SW 1271 (cell line): ENCODE measurements at regions not wholly inside any gene's neighbourhood (a gene's known extent, or its start where the extent isn't known, plus 50 kb on each side); places are given as distances from the start of the nearest gene placed in this dataset.

Experiments
- DNase-seq, 2 experiments: peaks; one replicate each; lab custom pipeline; 2025; lab: John Stamatoyannopoulos, UW

GRCh38 chr15:36347272-36347858, 232.1 kb upstream of the CDIN1 start:
- no peak for DNase-seq

DNA sequence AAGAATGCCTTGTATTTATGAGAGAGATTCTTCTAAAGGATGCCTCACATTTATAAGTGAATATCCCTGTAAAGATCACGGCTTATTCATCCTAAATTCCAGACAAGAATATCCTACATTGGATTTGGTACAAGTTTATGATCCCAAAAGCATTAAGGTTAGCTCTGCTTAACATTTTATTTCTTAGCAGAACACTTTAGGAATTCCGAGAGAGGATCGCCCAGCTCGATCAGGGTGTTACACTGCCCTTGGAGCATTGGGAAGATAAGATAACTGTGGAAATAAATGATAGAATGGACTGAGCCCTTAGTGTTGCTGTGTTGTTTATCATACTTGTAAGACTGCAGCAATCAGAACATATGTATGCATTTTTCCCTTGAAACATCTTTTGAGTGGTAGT, 223.0 kb upstream of the CDIN1 start:
- DNase-seq, result no peak

DNA sequence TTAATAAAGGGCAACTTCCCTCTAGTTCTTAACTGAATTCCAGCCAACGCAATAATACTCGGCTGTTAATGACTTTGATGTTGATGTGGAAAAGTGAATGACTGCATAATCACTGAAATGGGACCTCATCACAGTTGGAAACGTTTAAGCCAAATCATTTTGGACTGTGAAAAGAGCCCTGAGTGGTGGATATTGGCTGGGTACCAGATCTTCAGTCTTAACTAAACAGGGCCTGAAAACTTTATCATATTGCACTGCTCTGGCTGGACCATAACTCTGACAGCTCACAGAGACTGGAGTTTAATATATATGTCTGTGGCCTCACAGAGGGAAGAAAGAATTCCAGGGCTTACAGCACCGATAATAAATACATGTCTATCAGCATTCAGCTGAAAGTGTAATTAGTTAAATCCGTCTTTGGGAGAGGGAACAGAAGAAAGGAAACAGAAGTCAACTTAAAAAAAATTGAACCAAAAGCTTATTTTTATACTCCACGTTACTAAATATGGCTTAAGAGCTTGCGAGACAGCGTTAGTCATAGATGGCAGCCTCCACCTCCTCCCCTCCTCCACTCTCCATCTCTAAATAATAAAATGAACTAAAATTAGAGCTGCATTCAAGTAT, 222.3 kb upstream of the CDIN1 start:
- no peak for DNase-seq

GRCh38 chr15:36358094-36358493, 221.3 kb upstream of the CDIN1 start:
- no peak for DNase-seq

- DNase-seq, result no peak
These were observed 220.9 kb upstream of the CDIN1 start for GRCh38 chr15:36358523-36358922.

DNA sequence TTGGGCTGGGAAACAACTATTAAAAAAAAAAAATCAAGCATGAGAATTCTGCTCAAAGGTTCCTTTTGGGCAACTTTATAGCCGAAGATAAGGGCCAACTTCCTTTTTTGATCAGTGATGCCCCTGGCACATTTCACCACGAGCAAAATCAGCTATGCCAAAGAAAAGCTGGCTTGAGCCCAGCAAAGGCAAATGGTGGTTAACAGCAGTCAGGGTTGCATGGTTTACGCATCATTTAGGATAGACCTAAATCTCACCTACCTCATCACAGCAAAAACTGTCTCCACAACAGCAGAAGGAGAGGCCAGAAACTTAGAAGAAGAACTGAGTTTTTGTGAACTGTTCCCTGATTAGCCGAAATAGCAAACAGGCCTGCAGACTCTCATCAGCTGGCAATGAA, 220.1 kb upstream of the CDIN1 start:
- DNase-seq, result no peak

GRCh38 chr15:36361351-36361870, 218.0 kb upstream of the CDIN1 start:
- DNase-seq, result no peak

- DNase-seq, result no peak
These were observed 216.9 kb upstream of the CDIN1 start for GRCh38 chr15:36362509-36362915.

- DNase-seq, result no peak
These were observed 216.1 kb upstream of the CDIN1 start for GRCh38 chr15:36363335-36363734.

GRCh38 chr15:36364377-36364776, 215.0 kb upstream of the CDIN1 start:
- no peak for DNase-seq

- no peak for DNase-seq
These were observed 213.5 kb upstream of the CDIN1 start for GRCh38 chr15:36365963-36366362.

DNA sequence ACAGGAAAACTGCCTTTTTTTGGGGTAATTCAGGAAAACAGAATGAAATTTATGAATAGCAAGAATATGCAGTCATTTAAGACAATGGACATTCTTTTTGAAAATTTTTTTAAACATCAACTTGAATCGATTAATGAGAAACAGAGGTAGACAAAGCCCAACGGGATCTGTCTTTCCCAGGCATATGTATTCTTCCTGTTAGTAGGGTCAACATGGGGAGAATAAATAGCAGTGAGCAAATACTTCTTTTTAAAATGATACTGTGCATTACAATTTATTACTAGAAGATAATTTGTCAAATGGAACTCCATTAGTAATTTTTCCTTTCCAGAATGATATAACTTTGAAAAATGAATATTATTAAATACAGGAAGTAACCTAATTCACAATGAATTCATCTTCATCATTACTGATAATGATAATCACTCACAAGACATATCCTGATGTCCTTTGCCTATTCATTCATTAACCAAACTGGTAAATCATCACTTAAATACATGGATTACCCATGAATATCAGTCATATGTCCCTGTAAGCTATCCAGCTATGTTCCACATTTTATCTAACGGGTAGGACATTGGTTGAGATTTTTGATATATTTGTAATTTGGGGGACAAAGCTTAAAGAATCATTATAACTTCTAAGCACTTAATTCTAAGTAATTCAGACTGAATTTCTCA, 209.2 kb upstream of the CDIN1 start:
- DNase-seq, result no peak

DNA sequence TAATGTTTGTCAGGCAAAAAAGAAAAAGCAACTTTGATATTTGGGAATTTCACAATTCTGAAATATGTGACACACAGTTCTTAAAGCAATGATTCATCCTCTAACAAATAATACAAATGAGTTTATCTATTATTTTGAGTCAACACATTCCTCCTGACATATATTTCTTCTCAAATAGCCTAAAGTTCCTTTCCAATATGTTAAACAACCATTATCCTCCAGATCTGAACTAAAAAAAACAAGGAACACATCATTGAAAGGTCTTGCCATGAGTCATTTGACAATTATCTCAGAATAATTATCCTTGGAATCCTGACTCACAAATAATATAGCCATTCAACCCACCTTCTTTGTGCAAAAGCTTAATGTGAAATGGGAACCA, 208.7 kb upstream of the CDIN1 start:
- DNase-seq, result peak in 1 of 2 experiments; percentile 81

- peak in 1 of 2 experiments; percentile 61 for DNase-seq
These were observed 207.9 kb upstream of the CDIN1 start for GRCh38 chr15:36371509-36371908.

DNA sequence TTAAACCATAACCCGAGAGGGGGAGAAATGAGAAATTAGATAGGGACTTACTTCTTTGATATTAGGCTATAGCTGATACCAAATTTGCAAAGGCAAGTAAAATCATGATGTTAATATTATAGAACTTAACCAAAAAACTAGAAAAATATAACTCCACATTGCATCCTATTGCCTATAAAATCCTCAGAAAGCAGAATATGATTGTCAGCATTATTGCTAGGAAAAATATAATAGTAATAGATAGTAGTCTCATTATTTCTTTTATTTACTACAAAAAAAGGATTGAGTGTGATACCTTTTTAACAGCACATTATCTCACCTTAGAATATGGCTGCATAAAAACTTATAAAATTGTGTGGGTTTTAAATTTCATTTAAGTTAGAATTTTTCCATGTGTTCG, 206.5 kb upstream of the CDIN1 start:
- no peak for DNase-seq

DNA sequence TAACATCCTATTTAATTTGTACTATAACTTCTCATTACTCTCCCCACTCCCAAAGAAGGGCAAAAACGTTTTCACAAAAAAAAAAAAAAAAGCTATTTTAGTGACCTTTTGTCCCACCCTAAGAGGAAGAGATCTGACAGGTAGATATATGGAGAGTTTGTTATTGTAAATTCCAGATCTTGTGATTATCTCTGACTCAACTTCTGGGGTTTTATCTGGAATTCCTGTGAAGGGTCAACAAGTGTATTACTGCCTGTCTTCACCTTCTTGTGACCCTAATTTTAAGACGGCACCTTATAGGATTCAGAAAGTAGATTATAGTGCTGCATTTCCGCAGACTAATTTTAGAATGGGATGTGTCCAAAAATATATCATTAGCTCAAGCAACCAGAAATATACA, 205.9 kb upstream of the CDIN1 start:
- DNase-seq, result peak in 1 of 2 experiments; percentile 84

GRCh38 chr15:36389107-36389506, 190.3 kb upstream of the CDIN1 start:
- DNase-seq, result no peak

DNA sequence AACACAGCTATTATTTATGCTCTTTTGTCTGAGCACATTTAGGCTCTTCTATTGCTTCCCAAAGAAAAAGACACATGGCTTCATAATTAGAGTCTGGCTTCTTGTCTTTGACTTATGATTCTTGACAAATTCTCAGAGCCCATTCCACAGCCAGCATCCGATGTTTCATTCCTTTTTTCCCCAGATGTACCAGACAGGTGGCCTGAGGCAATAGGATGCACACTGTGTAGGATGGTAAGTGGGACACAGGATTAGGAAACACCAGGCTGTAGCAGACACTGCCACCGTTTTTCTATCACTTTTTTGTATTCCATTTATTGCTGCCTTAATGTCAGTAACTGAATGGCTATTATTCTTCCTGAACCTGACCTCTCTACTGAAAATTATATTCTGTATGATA, 188.9 kb upstream of the CDIN1 start:
- DNase-seq, result no peak

- no peak for DNase-seq
These were observed 186.7 kb upstream of the CDIN1 start for GRCh38 chr15:36392676-36393266.

- DNase-seq, result no peak
These were observed 181.2 kb upstream of the CDIN1 start for GRCh38 chr15:36398212-36398611.

GRCh38 chr15:36399276-36399675, 180.2 kb upstream of the CDIN1 start:
- DNase-seq, result no peak

DNA sequence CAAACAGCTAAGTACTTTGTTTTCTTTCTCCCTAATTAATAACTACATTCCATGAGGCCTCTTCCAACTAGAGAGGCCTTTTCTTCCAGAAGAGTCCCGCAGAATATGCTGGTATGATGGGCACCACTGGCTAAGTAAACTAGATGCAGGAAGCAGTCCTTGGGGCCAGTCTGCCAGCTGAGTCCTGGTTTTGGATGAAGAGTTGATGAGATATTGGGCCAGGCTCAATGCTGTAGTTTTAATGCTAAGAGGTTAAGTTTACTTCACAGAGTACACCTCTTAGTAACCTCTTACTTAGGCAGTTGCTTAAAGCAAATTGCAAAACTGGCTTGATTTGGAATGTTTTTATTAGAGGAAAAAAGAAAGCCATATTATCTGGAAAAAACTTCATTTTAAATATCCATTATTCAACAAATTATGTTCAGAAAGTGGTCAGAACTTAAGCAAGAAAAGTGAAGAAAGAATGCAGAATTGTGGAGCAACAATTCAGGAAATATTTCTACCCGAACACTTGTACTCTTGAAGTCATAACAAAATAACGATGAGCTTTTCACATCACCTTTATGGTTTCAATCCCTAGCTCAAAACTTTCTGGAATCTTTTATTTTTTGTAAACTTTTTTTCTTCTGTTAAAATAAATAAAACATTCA, 178.4 kb upstream of the CDIN1 start:
- no peak for DNase-seq

DNA sequence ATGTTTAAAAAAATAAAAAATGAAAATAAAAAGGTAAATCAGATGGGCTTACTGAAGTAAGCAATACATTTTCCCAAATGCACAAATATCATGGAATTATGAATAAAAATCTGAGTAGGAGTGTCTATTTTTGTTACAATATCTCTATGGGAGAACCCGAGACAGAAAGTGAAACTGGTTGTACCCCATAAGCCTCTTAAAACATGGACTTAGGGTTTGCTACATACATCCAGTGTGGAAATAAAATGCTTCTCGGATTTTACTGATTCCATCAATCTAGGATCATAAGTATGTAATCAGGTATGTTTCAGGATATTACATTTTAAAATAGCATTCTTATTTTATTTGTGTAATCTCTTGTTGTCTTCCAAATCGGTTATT, 177.8 kb upstream of the CDIN1 start:
- DNase-seq, result no peak
